ENCODE measurements at regions not wholly inside any gene's neighbourhood (a gene's known extent, or its start where the extent isn't known, plus 50 kb on each side); places are given as distances from the start of the nearest gene placed in this dataset.
A peak's percentile ranks its signal among the peaks of the same experiment; 100 is the strongest.
"Not testable (repeated sequence)": the region's sequence is repeated elsewhere in the genome, so short reads cannot be mapped to it uniquely, and the experiment has no call there.

GRCh38 chr9:38968651-38969374 is 248.9 kb upstream of the FAM240B start:
- DNase-seq; H3K27ac ChIP-seq; H3K27me3 ChIP-seq; H3K4me1 ChIP-seq; intact Hi-C loops (cut with DNase I); H3K36me3 ChIP-seq; H3K9me3 ChIP-seq; H3K4me3 ChIP-seq: not testable (repeated sequence)
- WGBS, 2 donors, result 9 to 46% methylated on average over 5 of the region's 10 CpGs

GRCh38 chr9:38967866-38968265 is 247.9 kb upstream of the FAM240B start:
- no CpG with 5 or more reads among the region's 6 CpGs for WGBS, 2 donors

DNA sequence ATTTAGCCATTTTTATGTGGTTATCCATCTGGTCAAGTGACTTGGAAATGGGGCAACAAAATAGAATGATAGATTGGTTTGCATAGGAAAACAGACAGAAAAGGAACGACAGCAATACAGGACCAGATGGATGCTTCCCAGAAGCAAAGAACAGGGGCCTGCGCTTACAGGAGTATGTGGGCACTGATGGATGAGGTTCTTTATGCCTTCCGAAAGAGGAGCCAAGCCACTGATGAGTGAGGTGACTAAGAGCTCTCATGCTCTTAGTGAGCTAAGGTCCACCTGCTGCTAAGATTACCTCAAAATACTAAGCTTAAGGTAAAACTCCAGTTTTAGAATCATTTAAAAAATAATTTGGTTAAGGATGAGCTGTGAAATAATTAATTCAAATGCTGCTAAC is 247.4 kb upstream of the FAM240B start:
- intact Hi-C loops (cut with DNase I); H3K36me3 ChIP-seq; H3K4me1 ChIP-seq; H3K27me3 ChIP-seq; DNase-seq; H3K27ac ChIP-seq; H3K9me3 ChIP-seq; H3K4me3 ChIP-seq: not testable (repeated sequence)
- WGBS, 2 donors, result no CpG with 5 or more reads among the region's 3 CpGs

More at GRCh38 chr9:38967866-38968265, 247.9 kb upstream of the FAM240B start:
- H3K9me3 ChIP-seq; DNase-seq; H3K27me3 ChIP-seq; H3K4me3 ChIP-seq; H3K4me1 ChIP-seq; H3K36me3 ChIP-seq; intact Hi-C loops (cut with DNase I); H3K27ac ChIP-seq: not testable (repeated sequence)

- H3K4me3 ChIP-seq; H3K27ac ChIP-seq; DNase-seq; H3K9me3 ChIP-seq; H3K4me1 ChIP-seq; intact Hi-C loops (cut with DNase I); H3K27me3 ChIP-seq; H3K36me3 ChIP-seq: not testable (repeated sequence)
- WGBS, 2 donors, result no CpG with 5 or more reads among the region's 4 CpGs
These were observed 239.9 kb upstream of the FAM240B start for GRCh38 chr9:38959812-38960211.

DNA sequence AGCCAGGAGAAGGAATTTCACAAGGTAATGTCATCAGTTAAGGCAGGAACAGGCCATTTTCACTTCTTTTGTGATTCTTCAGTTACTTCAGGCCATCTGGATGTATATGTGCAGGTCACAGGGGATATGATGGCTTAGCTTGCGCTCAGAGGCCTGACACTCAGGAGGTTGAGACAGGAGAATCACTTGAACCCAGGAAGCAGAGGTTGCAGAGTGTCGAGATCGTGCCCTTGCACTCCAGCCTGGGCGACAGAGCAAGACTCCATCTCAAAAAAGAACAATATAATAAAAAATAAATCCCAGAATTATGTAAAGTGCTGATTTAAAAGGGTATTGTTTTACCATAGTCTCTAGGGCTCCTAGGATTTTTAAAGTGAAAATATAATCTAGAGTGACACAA is 235.9 kb upstream of the FAM240B start:
- intact Hi-C loops (cut with DNase I); H3K27ac ChIP-seq; H3K4me3 ChIP-seq; H3K4me1 ChIP-seq; H3K9me3 ChIP-seq; DNase-seq; H3K36me3 ChIP-seq; H3K27me3 ChIP-seq: not testable (repeated sequence)
- WGBS, 2 donors, result 78 to 87% methylated on average over 4 of the region's 4 CpGs

DNA sequence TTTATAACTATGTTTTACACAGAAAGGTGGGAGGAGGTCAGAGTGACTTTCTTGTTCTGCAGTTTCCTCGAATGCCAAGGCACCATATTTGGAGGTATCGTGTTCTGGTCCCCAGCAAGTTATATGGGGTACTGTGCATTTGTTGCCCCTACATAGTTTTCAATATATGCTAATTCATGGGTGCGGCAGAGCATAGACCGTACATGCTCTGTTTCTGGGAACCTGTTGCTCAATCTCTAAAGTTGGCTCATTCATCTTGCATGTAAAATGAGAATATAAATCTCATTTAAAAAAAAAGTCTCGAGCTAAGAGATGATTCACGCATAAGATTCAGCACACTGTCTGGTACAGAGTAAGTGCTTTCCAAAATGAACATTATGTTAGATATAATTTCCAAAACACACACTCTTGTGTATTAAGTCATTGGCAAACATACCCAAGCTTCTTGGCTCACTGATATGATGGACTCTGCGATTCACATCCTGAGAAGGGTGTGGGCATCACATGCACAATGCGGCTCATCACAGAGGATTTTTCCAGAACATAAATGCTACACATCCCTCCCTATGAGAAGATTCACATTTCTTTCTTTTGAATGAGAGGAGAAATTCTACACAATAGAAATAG is 232.9 kb upstream of the FAM240B start:
- H3K4me1 ChIP-seq; H3K27ac ChIP-seq; H3K4me3 ChIP-seq; H3K27me3 ChIP-seq; intact Hi-C loops (cut with DNase I); DNase-seq; H3K9me3 ChIP-seq; H3K36me3 ChIP-seq: not testable (repeated sequence)
- 80 to 87% methylated on average over 5 of the region's 8 CpGs for WGBS, 2 donors

GRCh38 chr9:38945929-38946570 is 226.1 kb upstream of the FAM240B start:
- DNase-seq; intact Hi-C loops (cut with DNase I); H3K4me1 ChIP-seq; H3K27ac ChIP-seq; H3K4me3 ChIP-seq; H3K27me3 ChIP-seq; H3K36me3 ChIP-seq; H3K9me3 ChIP-seq: not testable (repeated sequence)
- no CpG with 5 or more reads among the region's 8 CpGs for WGBS, 2 donors

DNA sequence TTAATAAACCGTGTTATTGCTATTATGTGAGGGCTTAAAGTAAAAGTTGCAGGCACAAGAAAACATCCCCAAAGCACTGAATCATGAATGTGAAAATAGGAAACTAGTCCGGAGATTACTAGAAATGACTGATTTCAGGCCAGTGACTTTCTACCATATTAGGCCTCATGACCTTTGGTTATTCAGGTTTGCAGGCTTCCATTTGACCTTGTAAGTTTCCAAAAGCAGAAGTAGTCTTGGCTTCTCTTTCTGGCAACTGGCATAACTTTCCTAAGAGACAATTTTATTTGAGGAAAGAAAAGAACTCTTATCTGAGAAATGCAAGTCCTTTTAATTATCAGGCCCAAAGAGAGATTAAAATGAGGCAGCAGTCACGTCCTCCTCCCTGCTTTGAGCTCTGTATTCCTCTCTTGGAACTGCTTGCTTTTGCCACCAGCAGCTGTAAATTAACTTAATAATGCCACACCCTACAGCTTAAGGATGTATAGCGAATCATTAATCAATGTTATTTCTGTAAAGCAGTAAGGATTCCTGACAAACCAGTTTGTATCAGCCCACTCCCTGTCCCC is 225.0 kb upstream of the FAM240B start:
- DNase-seq; intact Hi-C loops (cut with DNase I); H3K4me1 ChIP-seq; H3K36me3 ChIP-seq; H3K9me3 ChIP-seq; H3K4me3 ChIP-seq; H3K27me3 ChIP-seq; H3K27ac ChIP-seq: not testable (repeated sequence)
- no CpG with 5 or more reads among the region's 4 CpGs for WGBS, 2 donors

DNA sequence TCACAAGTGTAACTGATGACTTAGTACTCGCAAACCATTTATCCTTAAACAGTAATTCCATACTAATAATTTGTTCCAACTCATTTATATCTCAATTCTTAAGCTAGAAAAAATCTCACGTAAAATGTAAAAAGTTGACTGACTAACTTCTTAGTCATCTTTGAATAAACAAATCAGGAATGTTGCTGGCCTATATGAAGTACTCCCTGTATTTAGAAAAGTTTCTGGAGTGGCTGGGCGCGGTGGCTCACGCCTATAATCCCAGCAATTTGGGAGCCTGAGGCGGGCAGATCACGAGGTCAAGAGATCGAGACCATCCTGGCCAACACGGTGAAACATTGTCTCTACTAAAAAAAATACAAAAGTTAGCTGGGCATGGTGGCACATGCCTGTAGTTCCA is 220.6 kb upstream of the FAM240B start:
- H3K9me3 ChIP-seq; H3K4me1 ChIP-seq; H3K36me3 ChIP-seq; H3K27me3 ChIP-seq; H3K27ac ChIP-seq; intact Hi-C loops (cut with DNase I); H3K4me3 ChIP-seq; DNase-seq: not testable (repeated sequence)
- WGBS, 2 donors, result no CpG with 5 or more reads among the region's 9 CpGs

DNA sequence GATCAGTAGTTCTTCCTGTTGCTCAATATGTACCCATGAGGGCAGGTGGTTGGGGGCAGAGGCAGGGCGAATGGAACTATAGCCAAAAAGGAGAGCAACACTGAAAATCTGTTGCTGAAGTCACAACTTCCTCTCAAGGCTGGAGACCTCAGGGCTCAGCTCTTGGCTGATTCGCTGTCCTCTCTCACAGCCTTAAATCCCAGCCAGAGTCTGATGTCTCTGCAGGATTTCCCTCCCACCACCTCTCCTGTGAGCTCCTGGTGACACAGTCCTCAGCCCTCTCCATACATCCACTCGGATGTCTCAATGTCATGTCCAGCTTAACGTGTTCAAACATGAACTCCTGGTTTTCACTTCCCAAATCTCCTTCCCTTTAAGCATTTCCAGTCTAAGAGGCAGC is 218.7 kb upstream of the FAM240B start:
- 67 to 68% methylated on average over 1 of the region's 4 CpGs for WGBS, 2 donors
- H3K4me3 ChIP-seq; H3K4me1 ChIP-seq; H3K27me3 ChIP-seq; intact Hi-C loops (cut with DNase I); DNase-seq; H3K9me3 ChIP-seq; H3K36me3 ChIP-seq; H3K27ac ChIP-seq: not testable (repeated sequence)

- H3K9me3 ChIP-seq; H3K27me3 ChIP-seq; H3K27ac ChIP-seq; H3K36me3 ChIP-seq; H3K4me3 ChIP-seq; H3K4me1 ChIP-seq; intact Hi-C loops (cut with DNase I): not testable (repeated sequence)
- DNase-seq, result peak; percentile 21
- 86 to 88% methylated on average over 2 of the region's 4 CpGs for WGBS, 2 donors
These were observed 208.0 kb upstream of the FAM240B start for GRCh38 chr9:38927970-38928369.

DNA sequence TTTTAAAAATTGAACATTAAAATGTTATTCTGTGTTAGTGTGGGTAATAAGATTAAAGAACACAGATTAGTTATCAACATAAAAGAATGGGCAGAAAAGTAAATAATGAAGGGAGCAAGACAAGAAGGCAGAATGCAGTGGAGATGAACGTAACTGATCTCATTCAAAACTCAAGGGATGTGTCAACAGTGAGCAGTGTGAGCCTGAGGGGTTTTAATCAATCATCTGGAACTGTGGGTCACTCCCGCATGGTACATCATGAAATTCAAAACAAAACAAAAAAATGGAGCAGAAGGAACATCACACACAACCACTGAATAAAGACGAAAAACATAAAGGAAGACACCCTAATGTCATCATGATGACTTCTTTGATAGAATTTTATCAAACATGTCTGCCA is 206.6 kb upstream of the FAM240B start:
- not testable (repeated sequence) for H3K27ac ChIP-seq

DNA sequence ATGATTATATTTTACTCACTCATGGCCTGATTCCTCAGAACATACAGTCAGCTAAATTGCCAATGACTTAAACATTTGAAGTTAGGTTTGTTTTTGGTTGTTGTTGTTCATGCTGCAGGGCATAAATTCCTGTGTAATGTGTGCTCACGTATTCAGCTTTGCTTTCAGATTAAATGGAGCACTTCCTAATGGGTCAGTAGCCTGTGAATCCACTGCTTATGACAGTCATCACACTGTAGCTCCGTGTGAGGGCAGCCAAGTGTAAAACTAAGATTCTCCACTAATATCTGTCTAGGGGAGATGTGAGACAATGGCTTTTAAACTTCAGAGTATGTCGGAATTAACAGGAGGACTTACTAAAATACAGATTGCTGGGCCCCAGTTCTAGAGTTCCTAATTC is 201.3 kb upstream of the FAM240B start:
- H3K36me3 ChIP-seq; H3K27ac ChIP-seq; H3K4me3 ChIP-seq; H3K9me3 ChIP-seq; H3K27me3 ChIP-seq; intact Hi-C loops (cut with DNase I); DNase-seq; H3K4me1 ChIP-seq: not testable (repeated sequence)
- WGBS, 2 donors, result no CpG with 5 or more reads among the region's 3 CpGs

More for the DNA sequence above, 206.6 kb upstream of the FAM240B start:
- H3K4me3 ChIP-seq; intact Hi-C loops (cut with DNase I); H3K36me3 ChIP-seq; H3K27me3 ChIP-seq; H3K9me3 ChIP-seq; DNase-seq; H3K4me1 ChIP-seq: not testable (repeated sequence)
- no CpG with 5 or more reads among the region's 3 CpGs for WGBS, 2 donors
